Transverse colon (tissue), 4 donors: ENCODE measurements at regions not wholly inside any gene's neighbourhood (a gene's known extent, or its start where the extent isn't known, plus 50 kb on each side); places are given as distances from the start of the nearest gene placed in this dataset.
"Not testable (repeated sequence)": the region's sequence is repeated elsewhere in the genome, so short reads cannot be mapped to it uniquely, and the experiment has no call there.

Experiments used
- DNase-seq: peaks from one replicate; pipeline ENCODE4 v3.0.0-alpha.2; 2019
- H3K27ac ChIP-seq, 4 donors: fragments of 200-600 bp; sonication (generic); 2 replicates each; pipeline ENCODE4 v1.5.1; 2016 to 2018; ENCODE audit warnings: inconsistent platforms in 4 of 4
- H3K27me3 ChIP-seq: fragments of 200-600 bp; sonication (generic); 2 replicates; pipeline ENCODE4 v1.5.1; 2017; ENCODE audit warnings: inconsistent platforms
- H3K36me3 ChIP-seq, 4 donors: fragments of 200-600 bp; sonication (generic); 2 replicates each; pipeline ENCODE4 v1.5.1; 2017 to 2019; ENCODE audit warnings: inconsistent platforms in 4 of 4
- H3K4me1 ChIP-seq, 4 donors: fragments of 200-600 bp; sonication (generic); 2 replicates each; pipeline ENCODE4 v1.5.1; 2017 to 2020; ENCODE audit warnings: inconsistent platforms in 4 of 4
- H3K4me3 ChIP-seq, 4 donors: fragments of 200-600 bp; sonication (generic); 1 replicate in 1 of 4; 2 replicates in 3 of 4; pipeline versions ENCODE4 v1.5.1 to v1.6.1; 2017 to 2019; ENCODE audit warnings: inconsistent platforms in 4 of 4
- H3K9me3 ChIP-seq, 2 donors: fragments of 200-600 bp; sonication (generic); 2 replicates each; pipeline ENCODE4 v1.5.1; 2017 to 2019; ENCODE audit warnings: inconsistent platforms in 2 of 2
- CTCF ChIP-seq, 5 experiments: fragments of 200-600 bp in 3 of 5; fragments of 450-650 bp in 2 of 5; sonication (generic) in 3 of 5; IDR thresholded peaks; 1 replicate in 2 of 5; 2 replicates in 3 of 5; pipeline ENCODE4 v1.5.1; 2016 to 2017; ENCODE audit warnings: antibody characterized with exemption in 5 of 5, inconsistent platforms in 3 of 5, mild to moderate bottlenecking in 2 of 5, moderate library complexity in 1 of 5
- EP300 ChIP-seq: sonication (generic); formaldehyde crosslinking; IDR thresholded peaks from one replicate; pipeline ENCODE4 v1.6.1; 2017; ENCODE audit warnings: antibody characterized with exemption, low read depth
- POLR2A ChIP-seq: fragments of 450-650 bp; IDR thresholded peaks from one replicate; pipeline ENCODE4 v1.6.1; 2016; ENCODE audit warnings: antibody characterized with exemption, mild to moderate bottlenecking, moderate library complexity
- POLR2AphosphoS5 ChIP-seq, 3 donors: sonication (generic); formaldehyde crosslinking; IDR thresholded peaks; one replicate each; pipeline ENCODE4 v1.6.1; 2016; ENCODE audit warnings: antibody characterized with exemption in 3 of 3
- WGBS, 2 donors: methylation state at CpG; one replicate each; pipeline ENCODE4 v1.1.5; 2018; ENCODE audit warnings: low coverage in 1 of 2; 5-methylcytosine and 5-hydroxymethylcytosine counted together
- in situ Hi-C, 4 donors: fragments of 200-750 bp; cut with MboI; loops; one replicate each; pipeline versions ENCODE4 v1.15.0 to v1.15.1; 2017; ENCODE audit warnings: low sequenced_read_pairs in 3 of 4, low pct_ligation_motif_present in 1 of 4, low pct_unique_long_range_greater_than_20kb in 1 of 4
- intact Hi-C: fragments of 100-400 bp; cut with DNase I; formaldehyde crosslinking; loops from one replicate; pipeline ENCODE4 v1.15.1; 2023; ENCODE audit warnings: low total_unique reads

- 40 to 72% methylated on average over 1 to 7 of the region's 7 CpGs for WGBS, 2 donors
- intact Hi-C loops (no loop called here), in situ Hi-C loops (no loop called here)
- Histone ChIP-seq H3K4me3 (no peak overlapping the region), H3K36me3 (no peaks in the 10 kb centered on the region), H3K4me1 (no peaks in the 10 kb centered on the region), H3K9me3 (no peaks in the 10 kb centered on the region), H3K27ac (no peak overlapping the region), H3K27me3 (no peaks in the 10 kb centered on the region)
- no peak for TF ChIP-seq CTCF (IDR thresholded peaks at IDR 0.05)
- TF ChIP-seq POLR2A: no peak
- TF ChIP-seq EP300: no peak
- no peak for TF ChIP-seq POLR2AphosphoS5 (IDR thresholded peaks at IDR 0.05)
- no peak for DNase-seq
Observed at GRCh38 chr1:177871613-177872307, 98.1 kb downstream of the SEC16B start.

GRCh38 chr1:177869586-177869985, 100.3 kb downstream of the SEC16B start:
- DNase-seq: no peak
- no peak overlapping the region for H3K4me3 ChIP-seq
- in situ Hi-C loops (no loop called here), intact Hi-C loops (no loop called here)
- H3K27me3 ChIP-seq: no peaks in the 10 kb centered on the region
- H3K36me3 ChIP-seq: no peaks in the 10 kb centered on the region
- no peaks in the 10 kb centered on the region for H3K9me3 ChIP-seq
- H3K27ac ChIP-seq: no peak overlapping the region
- H3K4me1 ChIP-seq: no peaks in the 10 kb centered on the region
- TF ChIP-seq EP300: no peak
- TF ChIP-seq POLR2AphosphoS5 (IDR thresholded peaks at IDR 0.05): no peak
- no peak for TF ChIP-seq CTCF (IDR thresholded peaks at IDR 0.05)
- TF ChIP-seq POLR2A: no peak
- 89 to 94% methylated on average over 3 to 4 of the region's 4 CpGs for WGBS, 2 donors

GRCh38 chr1:177869011-177869410, 100.8 kb downstream of the SEC16B start:
- H3K27ac ChIP-seq, H3K36me3 ChIP-seq, in situ Hi-C loops, H3K9me3 ChIP-seq, H3K27me3 ChIP-seq, intact Hi-C loops, DNase-seq, H3K4me1 ChIP-seq, H3K4me3 ChIP-seq: not testable (repeated sequence)

- no peak overlapping the region for H3K27ac ChIP-seq
- H3K4me3 ChIP-seq: no peak overlapping the region
- H3K27me3 ChIP-seq: no peaks in the 10 kb centered on the region
- H3K9me3 ChIP-seq: no peaks in the 10 kb centered on the region
- in situ Hi-C loops (no loop called here), intact Hi-C loops (no loop called here)
- DNase-seq: no peak
- no peak for TF ChIP-seq POLR2AphosphoS5 (IDR thresholded peaks at IDR 0.05)
- no peak for TF ChIP-seq POLR2A
- TF ChIP-seq EP300: no peak
- no peak for TF ChIP-seq CTCF (IDR thresholded peaks at IDR 0.05)
- WGBS, 2 donors: 82 to 89% methylated on average over 3 of the region's 3 CpGs
- H3K4me1 ChIP-seq: no peaks in the 10 kb centered on the region
- no peaks in the 10 kb centered on the region for H3K36me3 ChIP-seq
Observed at GRCh38 chr1:177865807-177866206, 104.1 kb downstream of the SEC16B start.
